HFFc6 (cell line): ENCODE measurements at regions not wholly inside any gene's neighbourhood (a gene's known extent, or its start where the extent isn't known, plus 50 kb on each side); places are given as distances from the start of the nearest gene placed in this dataset.

Experiments used
- DNase-seq: peaks from one replicate; pipeline ENCODE4 v3.0.0-alpha.2; 2018
- H3K27ac Mint-ChIP-seq: 2 replicates; pipeline ENCODE4 v1.8.0; 2020; ENCODE audit warnings: mild to moderate bottlenecking, mixed read lengths
- H3K27me3 Mint-ChIP-seq: 2 replicates; pipeline ENCODE4 v1.8.0; 2021; ENCODE audit warnings: mild to moderate bottlenecking, moderate library complexity, mixed read lengths; ENCODE audit not compliant: insufficient read depth
- H3K36me3 Mint-ChIP-seq: 2 replicates; pipeline ENCODE4 v1.8.0; 2021; ENCODE audit warnings: low read depth, mixed read lengths
- H3K4me1 Mint-ChIP-seq: 2 replicates; pipeline ENCODE4 v1.8.0; 2020; ENCODE audit warnings: low read depth, mixed read lengths
- H3K4me3 Mint-ChIP-seq: 2 replicates; pipeline ENCODE4 v1.8.0; 2020; ENCODE audit warnings: mild to moderate bottlenecking, moderate library complexity, mixed read lengths
- H3K9me3 Mint-ChIP-seq: 2 replicates; pipeline ENCODE4 v1.8.0; 2020; ENCODE audit warnings: mild to moderate bottlenecking, mixed read lengths
- TF ChIP-seq, protein P1 (sequence below): fragments of 200-600 bp; sonication (generic); IDR thresholded peaks from 2 replicates; pipeline ENCODE4 v1.5.0; 2021; ENCODE audit warnings: antibody characterized with exemption, mild to moderate bottlenecking

DNA sequence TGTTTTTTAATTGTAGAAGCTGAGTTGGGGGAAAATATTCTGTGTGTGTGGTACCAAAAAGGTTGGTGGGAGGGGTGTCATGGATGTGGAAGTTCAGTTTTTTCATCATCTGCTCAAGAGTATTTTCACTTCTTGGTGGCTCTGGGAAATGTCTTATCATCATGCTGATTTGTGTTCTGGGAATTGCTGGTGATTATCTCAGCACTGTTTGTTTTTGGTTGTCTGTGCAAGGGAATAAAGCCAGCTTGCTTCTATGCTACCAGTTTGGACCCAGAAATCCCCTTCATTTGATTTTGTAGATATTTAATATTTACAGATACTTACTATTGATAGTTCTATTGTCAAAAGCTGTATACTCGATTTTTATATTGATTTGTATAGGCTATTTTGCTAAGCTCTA, 2289.7 kb downstream of the MAT2B start:
- H3K4me1 Mint-ChIP-seq, result no peaks in the 10 kb centered on the region
- TF ChIP-seq, protein P1, sequence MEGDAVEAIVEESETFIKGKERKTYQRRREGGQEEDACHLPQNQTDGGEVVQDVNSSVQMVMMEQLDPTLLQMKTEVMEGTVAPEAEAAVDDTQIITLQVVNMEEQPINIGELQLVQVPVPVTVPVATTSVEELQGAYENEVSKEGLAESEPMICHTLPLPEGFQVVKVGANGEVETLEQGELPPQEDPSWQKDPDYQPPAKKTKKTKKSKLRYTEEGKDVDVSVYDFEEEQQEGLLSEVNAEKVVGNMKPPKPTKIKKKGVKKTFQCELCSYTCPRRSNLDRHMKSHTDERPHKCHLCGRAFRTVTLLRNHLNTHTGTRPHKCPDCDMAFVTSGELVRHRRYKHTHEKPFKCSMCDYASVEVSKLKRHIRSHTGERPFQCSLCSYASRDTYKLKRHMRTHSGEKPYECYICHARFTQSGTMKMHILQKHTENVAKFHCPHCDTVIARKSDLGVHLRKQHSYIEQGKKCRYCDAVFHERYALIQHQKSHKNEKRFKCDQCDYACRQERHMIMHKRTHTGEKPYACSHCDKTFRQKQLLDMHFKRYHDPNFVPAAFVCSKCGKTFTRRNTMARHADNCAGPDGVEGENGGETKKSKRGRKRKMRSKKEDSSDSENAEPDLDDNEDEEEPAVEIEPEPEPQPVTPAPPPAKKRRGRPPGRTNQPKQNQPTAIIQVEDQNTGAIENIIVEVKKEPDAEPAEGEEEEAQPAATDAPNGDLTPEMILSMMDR, result no peak
- peaks cover 53% of the 10 kb centered on the region for H3K9me3 Mint-ChIP-seq
- no peaks in the 10 kb centered on the region for H3K36me3 Mint-ChIP-seq
- H3K27me3 Mint-ChIP-seq, result no peaks in the 10 kb centered on the region
- H3K27ac Mint-ChIP-seq, result no peak overlapping the region
- H3K4me3 Mint-ChIP-seq, result no peak overlapping the region
- no peak for DNase-seq

GRCh38 chr5:165805756-165806155, 2300.3 kb downstream of the MAT2B start:
- Mint-ChIP-seq H3K4me3 (no peak overlapping the region), H3K9me3 (peaks cover 27% of the 10 kb centered on the region), H3K36me3 (no peaks in the 10 kb centered on the region), H3K27ac (no peak overlapping the region), H3K27me3 (no peaks in the 10 kb centered on the region; the same call in 1 of the 2 replicates), H3K4me1 (no peaks in the 10 kb centered on the region)
- DNase-seq, result no peak
- TF ChIP-seq, protein P1, result no peak

GRCh38 chr5:165808335-165808734, 2302.9 kb downstream of the MAT2B start:
- TF ChIP-seq, protein P1, result no peak
- no peak for DNase-seq
- H3K27ac Mint-ChIP-seq, result no peak overlapping the region
- no peaks in the 10 kb centered on the region; the same call in 1 of the 2 replicates for H3K27me3 Mint-ChIP-seq
- no peaks in the 10 kb centered on the region for H3K4me1 Mint-ChIP-seq
- peaks cover 30% of the 10 kb centered on the region for H3K9me3 Mint-ChIP-seq
- no peaks in the 10 kb centered on the region for H3K36me3 Mint-ChIP-seq
- no peak overlapping the region for H3K4me3 Mint-ChIP-seq

DNA sequence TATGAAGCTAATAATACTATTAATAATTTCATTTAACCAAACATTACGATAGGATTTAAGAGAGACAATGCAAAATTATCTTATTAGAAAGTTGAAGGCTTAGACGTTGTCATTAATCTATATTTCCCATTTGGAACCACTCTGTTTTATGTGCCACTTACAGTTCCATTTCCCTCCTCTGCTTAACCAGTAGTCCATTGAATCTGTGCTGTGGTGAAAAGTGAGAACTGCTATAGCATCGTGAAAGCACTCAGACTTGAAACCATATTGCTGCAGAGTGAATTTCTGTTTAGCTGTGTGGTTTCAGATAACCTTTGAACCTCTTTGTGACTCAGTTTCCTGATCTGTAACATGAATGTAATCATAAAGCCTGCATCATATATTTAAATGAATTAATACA, 2304.5 kb downstream of the MAT2B start:
- Mint-ChIP-seq H3K27ac (no peak overlapping the region), H3K36me3 (no peaks in the 10 kb centered on the region), H3K27me3 (no peaks in the 10 kb centered on the region), H3K9me3 (peaks cover 22% of the 10 kb centered on the region), H3K4me3 (no peak overlapping the region), H3K4me1 (no peaks in the 10 kb centered on the region)
- no peak for DNase-seq
- TF ChIP-seq, protein P1, result no peak

- no peak overlapping the region for H3K27ac Mint-ChIP-seq
- H3K36me3 Mint-ChIP-seq, result no peaks in the 10 kb centered on the region
- H3K27me3 Mint-ChIP-seq, result no peaks in the 10 kb centered on the region
- TF ChIP-seq, protein P1, result no peak
- H3K4me3 Mint-ChIP-seq, result no peak overlapping the region
- H3K9me3 Mint-ChIP-seq, result peaks cover 41% of the 10 kb centered on the region
- H3K4me1 Mint-ChIP-seq, result no peaks in the 10 kb centered on the region
- DNase-seq, result no peak
These were observed 2324.1 kb downstream of the MAT2B start for GRCh38 chr5:165829504-165829903.

DNA sequence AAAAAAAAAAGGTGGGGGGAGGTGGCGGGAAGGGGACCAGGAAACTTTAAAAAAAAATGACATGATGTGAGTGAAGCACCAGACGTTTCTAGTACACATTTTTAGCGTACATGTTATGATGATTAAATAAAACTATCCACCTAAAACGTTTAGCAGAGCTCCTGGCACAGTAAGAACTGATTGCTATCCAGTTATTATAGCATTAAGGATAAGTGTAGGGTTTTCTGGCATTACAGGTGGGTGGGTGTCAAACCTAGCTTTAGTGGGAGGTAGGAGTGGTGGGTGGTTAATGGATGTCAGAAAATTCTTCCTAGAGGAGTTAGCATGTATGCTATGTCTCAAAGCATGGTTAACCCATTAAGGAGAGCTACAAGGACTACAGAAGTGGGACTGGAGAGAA, 2329.5 kb downstream of the MAT2B start:
- TF ChIP-seq, protein P1, result no peak
- Mint-ChIP-seq H3K27ac (no peak overlapping the region), H3K36me3 (no peaks in the 10 kb centered on the region), H3K27me3 (no peaks in the 10 kb centered on the region), H3K4me3 (no peak overlapping the region), H3K4me1 (no peaks in the 10 kb centered on the region), H3K9me3 (peaks cover 37% of the 10 kb centered on the region)
- DNase-seq, result no peak
